ENCODE measurements at regions not wholly inside any gene's neighbourhood (a gene's known extent, or its start where the extent isn't known, plus 50 kb on each side); places are given as distances from the start of the nearest gene placed in this dataset.

DNA sequence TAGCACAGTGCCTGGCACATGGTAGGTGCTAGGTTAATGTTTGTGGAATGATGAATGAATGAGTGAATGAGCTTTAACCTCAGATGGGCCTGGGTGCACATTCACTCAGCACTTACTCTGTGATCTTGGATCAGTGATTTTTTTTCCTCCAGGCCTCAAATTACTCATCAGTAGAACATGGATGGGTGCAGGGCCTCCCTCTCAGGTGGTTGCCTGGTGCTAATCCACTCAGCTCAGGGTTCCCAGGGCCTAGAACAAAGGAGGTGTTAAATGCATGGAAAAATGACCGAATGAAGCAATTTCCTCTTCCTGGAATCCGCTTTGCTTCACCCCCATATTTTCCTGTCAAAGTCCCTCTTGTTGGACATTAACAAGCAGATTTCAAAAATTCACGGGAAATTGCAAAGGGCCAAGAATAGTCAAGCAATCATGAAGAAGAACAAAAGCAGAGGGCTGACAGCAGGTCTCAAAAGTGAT lies 93.5 kb downstream of the MYEOV start:
- no peak for DNase-seq
- no peak overlapping the region for H3K4me2 ChIP-seq (ENCODE audit: insufficient read depth, low read length)

DNA sequence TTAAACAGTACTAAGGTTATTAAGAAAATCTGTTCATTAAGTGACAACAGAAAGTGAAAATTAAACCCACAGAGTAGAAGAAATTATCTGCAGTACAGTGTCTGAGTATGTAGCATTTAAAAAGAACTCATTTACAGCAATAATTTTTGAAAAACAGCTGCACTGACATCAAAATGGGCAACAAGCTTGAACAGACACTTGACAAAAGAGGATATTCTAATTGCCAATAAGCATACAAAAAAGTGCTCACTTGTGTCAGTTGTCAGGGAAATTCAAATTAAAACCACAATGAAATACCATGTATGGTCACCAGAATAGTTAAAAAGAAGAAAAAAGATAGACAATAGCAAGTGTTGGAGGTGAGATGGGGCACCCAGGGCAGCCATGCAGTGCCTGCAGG lies 93.3 kb upstream of the LINC01488 start:
- no peak for ATAC-seq (ENCODE audit: insufficient read depth, low read depth)
- Histone ChIP-seq H2AFZ (ENCODE audit: low read depth, low read length) (no peak overlapping the region), H3K27ac (ENCODE audit: low read length) (no peak overlapping the region), H3K27me3 (ENCODE audit: insufficient read depth, low read length, poor library complexity) (no peaks in the 10 kb centered on the region), H3K4me3 (ENCODE audit: low read depth in 1 of 2, low read length in 2 of 2) (no peak overlapping the region), H3K79me2 (ENCODE audit: insufficient read depth, low read length) (no peaks in the 10 kb centered on the region), H4K20me1 (ENCODE audit: insufficient read depth, low read length) (peaks cover 5% of the 10 kb centered on the region; the same call in 1 of the 2 replicates), H3K9me3 (ENCODE audit: insufficient read depth, low read length, severe bottlenecking) (peaks cover 9% of the 10 kb centered on the region), H3K9ac (ENCODE audit: low read depth, low read length) (no peak overlapping the region), H3K36me3 (ENCODE audit: insufficient read depth, low read length) (no peaks in the 10 kb centered on the region), H3K4me2 (ENCODE audit: insufficient read depth, low read length) (no peak overlapping the region), H3K4me1 (ENCODE audit: insufficient read depth, low read length) (no peaks in the 10 kb centered on the region)
- DNase-seq, result no peak
- TF ChIP-seq EZH2 (IDR thresholded peaks at IDR 0.05; ENCODE audit: borderline replicate concordance, low read depth, low read length, severe bottlenecking), result no peak
- TF ChIP-seq, protein P1, sequence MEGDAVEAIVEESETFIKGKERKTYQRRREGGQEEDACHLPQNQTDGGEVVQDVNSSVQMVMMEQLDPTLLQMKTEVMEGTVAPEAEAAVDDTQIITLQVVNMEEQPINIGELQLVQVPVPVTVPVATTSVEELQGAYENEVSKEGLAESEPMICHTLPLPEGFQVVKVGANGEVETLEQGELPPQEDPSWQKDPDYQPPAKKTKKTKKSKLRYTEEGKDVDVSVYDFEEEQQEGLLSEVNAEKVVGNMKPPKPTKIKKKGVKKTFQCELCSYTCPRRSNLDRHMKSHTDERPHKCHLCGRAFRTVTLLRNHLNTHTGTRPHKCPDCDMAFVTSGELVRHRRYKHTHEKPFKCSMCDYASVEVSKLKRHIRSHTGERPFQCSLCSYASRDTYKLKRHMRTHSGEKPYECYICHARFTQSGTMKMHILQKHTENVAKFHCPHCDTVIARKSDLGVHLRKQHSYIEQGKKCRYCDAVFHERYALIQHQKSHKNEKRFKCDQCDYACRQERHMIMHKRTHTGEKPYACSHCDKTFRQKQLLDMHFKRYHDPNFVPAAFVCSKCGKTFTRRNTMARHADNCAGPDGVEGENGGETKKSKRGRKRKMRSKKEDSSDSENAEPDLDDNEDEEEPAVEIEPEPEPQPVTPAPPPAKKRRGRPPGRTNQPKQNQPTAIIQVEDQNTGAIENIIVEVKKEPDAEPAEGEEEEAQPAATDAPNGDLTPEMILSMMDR (IDR thresholded peaks at IDR 0.05; ENCODE audit: borderline replicate concordance, extremely low read depth, low read length, poor library complexity, severe bottlenecking), result no peak

More for the DNA sequence above, 93.5 kb downstream of the MYEOV start:
- no peaks in the 10 kb centered on the region for H3K27me3 ChIP-seq (ENCODE audit: insufficient read depth, low read length, poor library complexity)
- no peaks in the 10 kb centered on the region for H3K79me2 ChIP-seq (ENCODE audit: insufficient read depth, low read length)
- H4K20me1 ChIP-seq (ENCODE audit: insufficient read depth, low read length), result peaks cover 5% of the 10 kb centered on the region; the same call in 1 of the 2 replicates
- no peak overlapping the region for H3K4me3 ChIP-seq (ENCODE audit: low read depth in 1 of 2, low read length in 2 of 2)
- H3K9ac ChIP-seq (ENCODE audit: low read depth, low read length), result no peak overlapping the region
- H3K9me3 ChIP-seq (ENCODE audit: insufficient read depth, low read length, severe bottlenecking), result peaks cover 9% of the 10 kb centered on the region
- H2AFZ ChIP-seq (ENCODE audit: low read depth, low read length), result no peak overlapping the region
- no peak for ATAC-seq (ENCODE audit: insufficient read depth, low read depth)
- no peak overlapping the region for H3K27ac ChIP-seq (ENCODE audit: low read length)
- no peaks in the 10 kb centered on the region for H3K4me1 ChIP-seq (ENCODE audit: insufficient read depth, low read length)
- TF ChIP-seq, protein P1 (IDR thresholded peaks at IDR 0.05; ENCODE audit: borderline replicate concordance, extremely low read depth, low read length, poor library complexity, severe bottlenecking), result no peak
- no peak for TF ChIP-seq EZH2 (IDR thresholded peaks at IDR 0.05; ENCODE audit: borderline replicate concordance, low read depth, low read length, severe bottlenecking)
- H3K36me3 ChIP-seq (ENCODE audit: insufficient read depth, low read length), result no peaks in the 10 kb centered on the region

DNA sequence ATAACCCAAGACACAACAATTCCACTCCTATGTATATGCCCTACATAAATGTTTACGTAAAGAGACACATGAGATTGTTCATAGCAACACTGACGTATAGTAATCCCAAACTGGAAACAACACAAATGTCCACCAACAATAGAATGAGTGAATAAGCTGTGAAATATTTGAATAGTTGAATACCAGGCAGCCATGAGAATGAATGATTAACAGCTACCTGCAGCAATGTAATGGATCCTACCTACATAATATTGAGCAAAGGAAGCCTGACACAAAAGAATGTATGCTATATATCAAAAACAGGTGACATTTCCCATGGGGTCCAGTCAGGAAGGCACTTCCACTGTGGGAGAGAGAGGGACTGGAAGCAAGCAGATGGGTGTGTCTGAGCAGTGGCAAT lies 92.8 kb upstream of the LINC01488 start:
- H4K20me1 ChIP-seq (ENCODE audit: insufficient read depth, low read length), result peaks cover 5% of the 10 kb centered on the region; the same call in 1 of the 2 replicates
- DNase-seq, result no peak
- H3K9me3 ChIP-seq (ENCODE audit: insufficient read depth, low read length, severe bottlenecking), result peaks cover 9% of the 10 kb centered on the region
- no peaks in the 10 kb centered on the region for H3K27me3 ChIP-seq (ENCODE audit: insufficient read depth, low read length, poor library complexity)
- no peak overlapping the region for H3K4me3 ChIP-seq (ENCODE audit: low read depth in 1 of 2, low read length in 2 of 2)
- no peak overlapping the region for H3K4me2 ChIP-seq (ENCODE audit: insufficient read depth, low read length)
- no peak overlapping the region for H3K9ac ChIP-seq (ENCODE audit: low read depth, low read length)
- TF ChIP-seq, protein P1 (IDR thresholded peaks at IDR 0.05; ENCODE audit: borderline replicate concordance, extremely low read depth, low read length, poor library complexity, severe bottlenecking), result no peak
- no peak for TF ChIP-seq EZH2 (IDR thresholded peaks at IDR 0.05; ENCODE audit: borderline replicate concordance, low read depth, low read length, severe bottlenecking)
- no peaks in the 10 kb centered on the region for H3K36me3 ChIP-seq (ENCODE audit: insufficient read depth, low read length)
- no peak overlapping the region for H3K27ac ChIP-seq (ENCODE audit: low read length)
- H3K79me2 ChIP-seq (ENCODE audit: insufficient read depth, low read length), result no peaks in the 10 kb centered on the region
- no peak overlapping the region for H2AFZ ChIP-seq (ENCODE audit: low read depth, low read length)
- no peaks in the 10 kb centered on the region for H3K4me1 ChIP-seq (ENCODE audit: insufficient read depth, low read length)
- ATAC-seq (ENCODE audit: insufficient read depth, low read depth), result no peak
